Stimulated activated CD4-positive, alpha-beta T cell treated with anti-CD3 and anti-CD28 coated beads, TNF-alpha, amount 100 ng/mL, for 1 hour (primary cell): ENCODE measurements at regions not wholly inside any gene's neighbourhood (a gene's known extent, or its start where the extent isn't known, plus 50 kb on each side); places are given as distances from the start of the nearest gene placed in this dataset.

Source experiments
- DNase-seq, 3 donors: peaks; one replicate each; pipeline ENCODE4 v3.0.0-alpha.2; 2020; ENCODE audit warnings: low read depth in 3 of 3, low spot score in 1 of 3

GRCh38 chr18:25814841-25815458 is 275.5 kb downstream of the SS18 start:
- DNase-seq = no peak

DNA sequence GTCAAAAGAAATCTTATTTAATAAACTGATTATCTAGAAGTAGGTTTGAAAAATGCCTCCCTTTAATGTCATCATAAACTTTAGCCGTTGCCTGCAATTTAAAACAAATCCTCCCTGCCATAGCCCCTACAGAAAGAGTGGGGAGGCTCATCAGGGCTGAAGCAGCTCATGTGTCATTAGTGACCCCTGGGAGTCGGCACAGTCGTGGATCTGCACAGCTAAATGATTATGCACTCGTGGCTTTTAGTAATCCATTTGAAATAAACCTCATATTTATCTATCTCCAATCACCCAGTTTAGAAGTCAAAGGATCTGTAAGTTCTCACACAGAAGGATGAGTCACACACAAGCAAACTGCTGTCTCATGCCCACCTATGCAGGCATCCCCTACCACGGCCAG is 277.3 kb downstream of the SS18 start:
- DNase-seq = no peak

DNA sequence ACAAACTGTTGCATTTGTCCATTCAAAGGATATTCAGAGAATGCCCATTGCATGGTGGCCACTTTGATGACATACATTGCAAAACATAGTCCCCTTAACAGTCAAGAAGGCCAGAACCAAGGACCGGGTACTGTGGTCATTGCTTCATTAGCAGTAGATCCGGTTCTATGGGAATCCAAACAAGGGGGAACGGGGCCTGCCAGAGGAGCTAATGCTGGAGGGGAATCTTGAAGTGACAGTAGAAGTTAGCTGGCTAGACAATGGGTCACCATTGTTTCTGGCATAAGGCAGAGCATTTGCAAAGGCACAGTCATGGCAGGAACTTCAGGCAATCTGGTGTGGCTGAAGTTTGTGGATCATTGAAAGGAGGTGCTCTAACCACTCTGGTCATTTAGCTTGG is 279.7 kb downstream of the SS18 start:
- DNase-seq = no peak

GRCh38 chr18:25805939-25806338 is 284.5 kb downstream of the SS18 start:
- DNase-seq = no peak

GRCh38 chr18:25805323-25805722 is 285.1 kb downstream of the SS18 start:
- DNase-seq = no peak

DNA sequence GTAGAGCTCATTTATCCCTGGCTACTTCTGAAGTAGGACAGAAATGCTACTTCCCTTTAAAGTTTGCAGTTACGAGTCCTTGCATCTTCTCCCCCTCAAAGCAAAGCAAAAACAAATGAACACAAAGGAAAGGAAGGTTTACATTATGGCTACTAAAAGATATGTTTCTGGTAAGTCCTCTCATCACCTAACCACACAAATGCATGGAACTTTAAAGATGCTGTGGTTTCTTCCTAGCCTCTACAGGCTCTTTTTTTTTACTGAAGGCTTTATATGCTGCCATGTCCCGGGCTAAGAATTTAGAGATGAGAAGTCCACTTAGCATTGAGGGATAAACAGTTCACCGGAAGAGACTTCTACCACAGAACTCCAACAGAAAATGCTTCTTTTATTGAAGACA is 291.2 kb downstream of the SS18 start:
- DNase-seq = no peak

DNA sequence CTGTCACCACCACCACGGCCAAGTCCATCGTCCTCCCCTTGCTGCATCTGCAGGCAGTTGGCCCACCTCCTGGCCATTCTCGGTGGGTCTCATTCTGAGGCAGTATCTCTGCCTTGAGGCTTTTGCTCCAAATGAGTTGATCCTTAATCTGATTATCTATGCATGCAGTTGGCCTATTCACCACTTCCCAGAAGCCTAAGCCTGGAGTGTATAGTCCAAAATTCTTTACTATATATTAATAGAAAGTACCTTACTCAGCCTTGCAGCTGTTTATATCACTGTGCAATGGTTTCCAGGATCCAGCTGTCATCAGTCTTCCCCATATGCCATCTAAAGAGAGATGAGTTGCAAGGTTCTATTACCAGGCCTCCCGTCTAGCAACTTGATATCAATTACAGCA is 292.4 kb downstream of the SS18 start:
- no peak for DNase-seq

- DNase-seq = no peak
Measured at GRCh38 chr18:25795213-25795612, 295.2 kb downstream of the SS18 start.

DNA sequence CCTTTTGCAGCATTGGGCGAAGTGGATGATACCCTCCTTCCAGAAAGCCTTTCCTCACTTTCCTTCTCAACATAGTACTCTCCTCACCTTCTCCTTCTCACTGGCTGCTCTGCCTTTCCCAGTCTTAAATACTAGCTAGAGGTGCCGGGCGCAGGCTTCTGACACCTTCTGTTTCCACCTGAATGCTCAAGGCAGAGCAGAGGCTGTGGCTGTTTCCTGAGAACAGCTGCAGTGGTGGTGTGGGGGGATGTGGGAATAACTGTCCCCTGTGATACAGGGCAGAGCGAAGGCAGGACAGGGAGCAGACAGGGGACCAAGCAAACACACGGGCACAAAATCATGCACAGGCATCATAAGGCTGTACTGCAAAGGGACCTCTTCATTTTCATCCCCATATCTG is 303.1 kb downstream of the SS18 start:
- no peak for DNase-seq

- no peak for DNase-seq
Measured at GRCh38 chr18:25786758-25787157, 303.7 kb downstream of the SS18 start.

DNA sequence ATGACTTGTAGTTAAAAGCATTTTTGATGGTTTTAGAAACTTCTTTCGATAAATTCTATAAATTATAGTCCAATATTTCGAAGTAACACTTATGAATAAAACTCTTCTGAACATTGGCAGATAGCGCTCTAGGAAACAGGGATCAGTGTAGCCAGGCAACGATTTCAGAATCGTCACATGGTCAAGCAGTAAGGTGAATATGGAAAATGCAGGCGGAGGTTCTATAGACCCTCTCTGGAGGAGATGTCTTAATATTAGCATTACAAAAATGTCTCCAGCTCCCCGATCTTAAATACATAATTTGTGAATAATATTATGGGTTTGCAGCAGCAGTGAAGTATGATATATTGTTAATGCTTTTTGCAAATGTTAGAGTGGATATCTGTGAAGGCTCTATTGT is 310.3 kb downstream of the SS18 start:
- DNase-seq = no peak

DNA sequence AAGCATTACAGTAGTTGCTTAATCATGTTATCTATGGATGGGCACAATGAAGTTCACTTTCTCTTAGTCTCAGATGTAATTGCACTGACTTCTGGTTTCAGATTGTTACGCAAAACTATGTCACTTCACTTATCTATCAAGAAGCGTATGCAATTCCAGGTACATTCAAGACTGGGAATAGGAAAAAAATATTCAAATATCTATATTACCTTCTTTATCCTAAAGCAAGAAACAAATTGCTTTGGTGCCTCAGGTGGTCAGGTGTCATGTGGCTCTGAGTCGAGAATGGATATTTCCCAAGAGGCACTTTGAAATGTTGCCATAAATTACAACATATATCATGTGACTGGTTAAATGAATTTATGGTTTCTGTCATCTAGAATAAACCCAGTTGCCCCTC is 318.6 kb downstream of the SS18 start:
- no peak for DNase-seq

DNA sequence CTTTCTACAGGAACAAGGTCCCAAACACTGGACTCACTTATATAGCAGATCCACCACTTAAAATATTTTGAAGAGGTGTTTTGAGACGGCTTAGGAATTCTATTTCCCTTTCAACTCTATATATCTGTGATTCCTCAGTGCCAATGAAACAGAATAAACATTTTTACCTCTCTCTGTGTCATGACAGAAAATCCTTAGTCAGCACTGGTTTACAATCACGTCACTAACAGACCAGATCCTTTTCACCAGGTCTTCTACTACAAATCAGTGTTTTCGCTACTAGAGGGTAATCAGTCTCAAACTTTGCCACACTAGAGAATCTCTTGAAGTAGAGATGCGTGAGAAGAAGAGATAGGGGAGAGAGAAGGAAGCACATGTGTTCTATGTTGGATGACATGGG is 325.6 kb downstream of the SS18 start:
- no peak for DNase-seq

- no peak for DNase-seq
Measured at GRCh38 chr18:25759111-25759510, 331.3 kb downstream of the SS18 start.

DNA sequence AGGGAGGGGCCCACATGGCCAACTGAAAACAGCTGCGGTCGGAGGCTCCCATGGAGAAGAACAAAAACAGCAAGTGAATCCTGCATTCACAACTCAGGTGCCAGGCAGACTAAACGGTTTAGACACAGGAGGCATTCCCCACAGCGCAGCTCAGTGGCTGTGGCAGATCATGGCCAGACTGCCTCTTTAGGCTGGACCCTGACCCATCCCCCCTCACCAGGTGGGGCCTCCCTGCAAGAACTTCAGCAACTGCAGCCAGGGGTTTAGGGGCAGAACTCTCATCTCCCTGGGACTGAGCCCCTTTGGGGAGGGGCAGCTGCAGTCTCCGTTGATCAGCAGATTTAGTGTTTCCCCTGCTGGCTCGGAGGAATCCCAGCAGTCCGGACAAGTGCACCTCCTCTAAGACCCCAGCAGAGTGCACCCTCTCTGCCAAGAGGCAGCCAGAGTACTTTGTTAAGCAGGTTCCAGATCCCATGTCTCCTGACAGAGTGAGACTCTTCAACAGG is 346.7 kb downstream of the SS18 start:
- no peak for DNase-seq

DNA sequence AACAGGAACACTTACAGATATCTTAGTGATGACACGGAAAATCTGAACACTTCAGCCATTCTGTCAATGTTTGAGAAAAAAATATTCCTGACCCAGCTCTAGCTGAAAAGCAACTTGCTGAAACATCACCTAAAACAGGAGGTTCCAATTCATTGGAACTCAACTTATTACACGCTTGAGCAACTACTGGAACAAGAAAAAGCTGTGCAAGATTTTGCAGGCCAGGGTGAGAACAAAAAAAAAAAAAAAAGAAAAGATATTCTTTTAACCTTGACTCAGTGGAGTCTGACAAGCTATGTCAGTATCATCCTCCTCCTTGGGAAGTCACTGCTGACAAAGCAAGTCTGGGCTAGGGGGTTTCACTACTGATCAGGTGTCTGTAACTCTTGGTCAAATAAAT is 351.0 kb downstream of the SS18 start:
- DNase-seq = no peak

- no peak for DNase-seq
Measured at GRCh38 chr18:25737710-25738311, 352.6 kb downstream of the SS18 start.

DNA sequence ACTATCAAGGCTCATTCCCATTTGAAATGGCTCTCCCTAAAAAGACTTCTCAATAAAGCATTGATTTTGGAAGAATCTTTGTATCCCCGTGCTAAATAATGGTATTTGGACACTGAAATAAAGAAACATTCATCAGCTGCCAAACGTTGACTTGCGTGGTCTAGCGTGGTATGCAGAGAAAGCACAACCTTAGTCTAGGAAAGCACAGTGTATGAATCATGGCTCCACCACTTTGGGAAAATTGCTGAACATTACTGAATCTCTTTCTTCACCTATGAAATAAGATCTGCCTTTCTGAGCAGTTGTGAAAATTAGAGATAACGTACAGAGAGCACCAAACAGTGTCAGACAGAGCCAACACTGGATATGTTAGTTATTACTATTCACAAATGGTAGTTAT is 353.9 kb downstream of the SS18 start:
- DNase-seq = no peak

GRCh38 chr18:25735459-25735858 is 355.0 kb downstream of the SS18 start:
- DNase-seq = no peak

GRCh38 chr18:25734336-25734735 is 356.1 kb downstream of the SS18 start:
- no peak for DNase-seq

DNA sequence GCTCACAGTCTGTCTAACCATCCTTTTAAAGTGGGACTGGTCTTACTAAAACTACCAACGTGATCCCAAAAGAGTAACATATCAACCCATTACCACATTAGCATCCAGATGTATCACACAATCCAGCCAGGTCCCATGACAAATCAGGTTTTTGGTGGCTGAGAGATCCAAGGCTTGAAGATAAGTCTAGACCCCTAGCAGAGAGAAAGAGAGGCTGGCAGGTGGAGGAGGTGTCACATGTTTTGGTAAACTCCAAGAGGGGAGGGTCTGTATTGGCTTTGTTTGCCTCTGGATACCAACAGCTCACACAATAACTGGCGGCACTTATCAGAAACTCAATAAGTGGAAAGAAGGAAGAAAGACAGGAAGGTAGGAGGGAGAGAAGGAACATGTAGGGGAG is 357.6 kb downstream of the SS18 start:
- no peak for DNase-seq

- DNase-seq = no peak
Measured at GRCh38 chr18:25729072-25729471, 361.3 kb downstream of the SS18 start.

- DNase-seq = no peak
Measured at GRCh38 chr18:25727281-25727985, 363.0 kb downstream of the SS18 start.
